Mammary epithelial cell (primary cell): ENCODE measurements at regions not wholly inside any gene's neighbourhood (a gene's known extent, or its start where the extent isn't known, plus 50 kb on each side); places are given as distances from the start of the nearest gene placed in this dataset.

Source experiments
- EZH2 ChIP-seq: IDR thresholded peaks from 2 replicates; pipeline ENCODE4 v1.6.1; 2012; ENCODE audit warnings: low read length, inconsistent platforms, borderline replicate concordance
- TF ChIP-seq, protein P1 (sequence below), 2 donors: IDR thresholded peaks in 1 of 2; conservative IDR thresholded peaks in 1 of 2; 2 replicates each; pipeline ENCODE4 v1.5.1; 2011 to 2012; ENCODE audit warnings: inconsistent platforms in 2 of 2, low read length in 2 of 2, mild to moderate bottlenecking in 2 of 2, control low read depth in 1 of 2, low read depth in 1 of 2; ENCODE audit not compliant: insufficient read depth in 1 of 2; ENCODE audit errors: extremely low read depth in 1 of 2

DNA sequence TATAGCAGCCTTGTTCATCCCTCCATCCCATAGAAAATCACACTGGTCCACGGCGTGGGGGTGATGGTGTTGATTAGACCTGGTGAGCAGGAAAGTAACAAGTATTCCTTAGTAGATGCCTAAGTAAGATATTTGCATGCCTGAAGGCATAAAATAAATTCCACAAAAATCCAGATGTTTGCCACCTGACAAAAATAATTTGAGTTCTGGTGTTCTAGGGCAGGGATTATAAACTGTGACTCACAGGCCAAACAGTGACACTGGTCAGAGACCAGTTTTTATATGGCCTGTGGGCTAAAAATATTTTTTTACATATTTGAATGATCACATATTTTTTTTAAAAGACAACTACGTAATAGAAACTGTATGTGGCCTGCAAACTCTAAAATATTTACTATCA lies 310.7 kb downstream of the RFC3 start:
- TF ChIP-seq, protein P1, sequence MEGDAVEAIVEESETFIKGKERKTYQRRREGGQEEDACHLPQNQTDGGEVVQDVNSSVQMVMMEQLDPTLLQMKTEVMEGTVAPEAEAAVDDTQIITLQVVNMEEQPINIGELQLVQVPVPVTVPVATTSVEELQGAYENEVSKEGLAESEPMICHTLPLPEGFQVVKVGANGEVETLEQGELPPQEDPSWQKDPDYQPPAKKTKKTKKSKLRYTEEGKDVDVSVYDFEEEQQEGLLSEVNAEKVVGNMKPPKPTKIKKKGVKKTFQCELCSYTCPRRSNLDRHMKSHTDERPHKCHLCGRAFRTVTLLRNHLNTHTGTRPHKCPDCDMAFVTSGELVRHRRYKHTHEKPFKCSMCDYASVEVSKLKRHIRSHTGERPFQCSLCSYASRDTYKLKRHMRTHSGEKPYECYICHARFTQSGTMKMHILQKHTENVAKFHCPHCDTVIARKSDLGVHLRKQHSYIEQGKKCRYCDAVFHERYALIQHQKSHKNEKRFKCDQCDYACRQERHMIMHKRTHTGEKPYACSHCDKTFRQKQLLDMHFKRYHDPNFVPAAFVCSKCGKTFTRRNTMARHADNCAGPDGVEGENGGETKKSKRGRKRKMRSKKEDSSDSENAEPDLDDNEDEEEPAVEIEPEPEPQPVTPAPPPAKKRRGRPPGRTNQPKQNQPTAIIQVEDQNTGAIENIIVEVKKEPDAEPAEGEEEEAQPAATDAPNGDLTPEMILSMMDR (conservative IDR thresholded peaks at IDR 0.05 in 1 of 2, IDR thresholded peaks at IDR 0.05 in 1 of 2; ENCODE audit: extremely low read depth in 1 of 2, insufficient read depth in 1 of 2, low read depth in 1 of 2, low read length in 2 of 2), result no peak
- TF ChIP-seq EZH2, result no peak
